Sigmoid colon (tissue), 6 donors: ENCODE measurements at regions not wholly inside any gene's neighbourhood (a gene's known extent, or its start where the extent isn't known, plus 50 kb on each side); places are given as distances from the start of the nearest gene placed in this dataset.
"Not testable (repeated sequence)": the region's sequence is repeated elsewhere in the genome, so short reads cannot be mapped to it uniquely, and the experiment has no call there.

Source experiments
- DNase-seq: peaks from one replicate; pipeline ENCODE4 v3.0.0-alpha.2; 2019
- H3K27ac ChIP-seq, 4 donors: fragments of 200-600 bp; sonication (generic); one replicate each; pipeline ENCODE4 v1.5.1; 2016 to 2019; ENCODE audit warnings: mild to moderate bottlenecking in 1 of 4
- H3K27me3 ChIP-seq, 3 donors: fragments of 200-600 bp; sonication (generic); one replicate each; pipeline ENCODE4 v1.5.1; 2019; ENCODE audit warnings: mild to moderate bottlenecking in 1 of 3
- H3K36me3 ChIP-seq, 4 donors: fragments of 200-600 bp; sonication (generic); one replicate each; pipeline ENCODE4 v1.5.1; 2016 to 2019
- H3K4me1 ChIP-seq, 4 donors: fragments of 200-600 bp; sonication (generic); one replicate each; pipeline ENCODE4 v1.5.1; 2017 to 2019
- H3K4me3 ChIP-seq, 4 donors: fragments of 200-600 bp; sonication (generic); one replicate each; pipeline ENCODE4 v1.5.1; 2017 to 2019; ENCODE audit warnings: mild to moderate bottlenecking in 2 of 4, moderate library complexity in 1 of 4
- H3K9me3 ChIP-seq, 4 donors: fragments of 200-600 bp in 3 of 4; sonication (generic) in 3 of 4; one replicate each; pipeline versions ENCODE4 v1.5.1 to v1.6.1; 2013 to 2019
- CTCF ChIP-seq, 4 experiments: fragments of 450-650 bp in 3 of 4; fragments of 200-600 bp in 1 of 4; IDR thresholded peaks; one replicate each; pipeline ENCODE4 v1.5.1; 2016 to 2019; ENCODE audit warnings: antibody characterized with exemption in 4 of 4, mild to moderate bottlenecking in 3 of 4, moderate library complexity in 2 of 4
- EP300 ChIP-seq, 4 donors: sonication (generic); formaldehyde crosslinking; IDR thresholded peaks; one replicate each; pipeline ENCODE4 v1.6.1; 2017; ENCODE audit warnings: antibody characterized with exemption in 4 of 4
- POLR2A ChIP-seq, 2 donors: fragments of 450-650 bp; IDR thresholded peaks; one replicate each; pipeline ENCODE4 v1.6.1; 2016; ENCODE audit warnings: antibody characterized with exemption in 2 of 2, mild to moderate bottlenecking in 2 of 2, moderate library complexity in 2 of 2
- POLR2AphosphoS5 ChIP-seq, 4 donors: sonication (generic); formaldehyde crosslinking; IDR thresholded peaks; one replicate each; pipeline ENCODE4 v1.6.1; 2017; ENCODE audit warnings: antibody characterized with exemption in 4 of 4
- WGBS, 2 donors: extraction: QIAGEN DNeasy Blood & Tissue Kit; methylation state at CpG; one replicate each; pipeline ENCODE4 v1.1.7; 2013; 5-methylcytosine and 5-hydroxymethylcytosine counted together
- intact Hi-C: fragments of 100-400 bp; cut with DNase I; formaldehyde crosslinking; loops from one replicate; pipeline ENCODE4 v1.15.1; 2023
- donor health status: healthy with polysubstance abuse.
- donor health status: healthy.

- no peak for DNase-seq
- WGBS, 2 donors: 78 to 91% methylated on average over 2 of the region's 2 CpGs
- H3K27me3 ChIP-seq: no peaks in the 10 kb centered on the region
- no peaks in the 10 kb centered on the region for H3K9me3 ChIP-seq
- intact Hi-C loops: no loop called here
- peaks cover 0 to 6% (median 0%) of the 10 kb centered on the region in 4 donors for H3K4me1 ChIP-seq
- H3K36me3 ChIP-seq: no peaks in the 10 kb centered on the region
- TF ChIP-seq CTCF (IDR thresholded peaks at IDR 0.05): no peak
- no peak for TF ChIP-seq EP300 (IDR thresholded peaks at IDR 0.05)
- no peak for TF ChIP-seq POLR2AphosphoS5 (IDR thresholded peaks at IDR 0.05)
- TF ChIP-seq POLR2A (IDR thresholded peaks at IDR 0.05): no peak
- H3K27ac ChIP-seq: peak overlapping the region in 1 of 4 donors; percentile 42
- H3K4me3 ChIP-seq: no peak overlapping the region
Measured at GRCh38 chr9:105006514-105006913, 78.6 kb upstream of the ABCA1 start.

GRCh38 chr9:105007143-105007542 is 79.2 kb upstream of the ABCA1 start:
- WGBS, 2 donors: 29 to 38% methylated on average over 2 of the region's 2 CpGs
- H3K4me3 ChIP-seq: no peak overlapping the region
- peak overlapping the region in 2 of 4 donors; percentile 9 to 42 for H3K27ac ChIP-seq
- DNase-seq: peak; percentile 76
- intact Hi-C loops: no loop called here
- no peaks in the 10 kb centered on the region for H3K27me3 ChIP-seq
- TF ChIP-seq EP300 (IDR thresholded peaks at IDR 0.05) (peak in 1 of 4 donors; percentile 13), POLR2A (IDR thresholded peaks at IDR 0.05) (no peak), POLR2AphosphoS5 (IDR thresholded peaks at IDR 0.05) (peak in 1 of 4 donors; percentile 54), CTCF (IDR thresholded peaks at IDR 0.05) (no peak)
- no peaks in the 10 kb centered on the region for H3K9me3 ChIP-seq
- peaks cover 0 to 6% (median 0%) of the 10 kb centered on the region in 4 donors for H3K4me1 ChIP-seq
- no peaks in the 10 kb centered on the region for H3K36me3 ChIP-seq

- H3K36me3 ChIP-seq, H3K4me1 ChIP-seq, DNase-seq, H3K27ac ChIP-seq, H3K4me3 ChIP-seq, intact Hi-C loops, H3K9me3 ChIP-seq, H3K27me3 ChIP-seq: not testable (repeated sequence)
- 77 to 86% methylated on average over 3 of the region's 3 CpGs for WGBS, 2 donors
Measured at GRCh38 chr9:105010089-105010488, 82.1 kb upstream of the ABCA1 start.

- peaks cover 0 to 7% (median 3%) of the 10 kb centered on the region in 4 donors for H3K4me1 ChIP-seq
- no peaks in the 10 kb centered on the region for H3K9me3 ChIP-seq
- H3K27me3 ChIP-seq: no peaks in the 10 kb centered on the region
- no peak overlapping the region for H3K27ac ChIP-seq
- TF ChIP-seq POLR2A (IDR thresholded peaks at IDR 0.05) (no peak), EP300 (IDR thresholded peaks at IDR 0.05) (no peak), POLR2AphosphoS5 (IDR thresholded peaks at IDR 0.05) (no peak), CTCF (IDR thresholded peaks at IDR 0.05) (no peak)
- intact Hi-C loops: no loop called here
- 88 to 93% methylated on average over 3 of the region's 3 CpGs for WGBS, 2 donors
- H3K36me3 ChIP-seq: no peaks in the 10 kb centered on the region
- no peak overlapping the region for H3K4me3 ChIP-seq
- no peak for DNase-seq
Measured at GRCh38 chr9:105021917-105022316, 94.0 kb upstream of the ABCA1 start.

- peaks cover 0 to 12% (median 5%) of the 10 kb centered on the region in 4 donors for H3K4me1 ChIP-seq
- H3K36me3 ChIP-seq, DNase-seq, H3K9me3 ChIP-seq, H3K27me3 ChIP-seq, H3K27ac ChIP-seq, intact Hi-C loops, H3K4me3 ChIP-seq: not testable (repeated sequence)
- WGBS, 2 donors: 93 to 95% methylated on average over 5 of the region's 5 CpGs
Measured at GRCh38 chr9:105022545-105022944, 94.6 kb upstream of the ABCA1 start.

GRCh38 chr9:105023788-105024187 is 95.8 kb upstream of the ABCA1 start:
- Histone ChIP-seq H3K4me3 (no peak overlapping the region), H3K27me3 (no peaks in the 10 kb centered on the region), H3K4me1 (peaks cover 0 to 12% (median 5%) of the 10 kb centered on the region in 4 donors), H3K27ac (no peak overlapping the region), H3K9me3 (no peaks in the 10 kb centered on the region), H3K36me3 (no peaks in the 10 kb centered on the region)
- WGBS, 2 donors: 91 to 94% methylated on average over 1 of the region's 1 CpG
- intact Hi-C loops: no loop called here
- no peak for DNase-seq
- TF ChIP-seq POLR2AphosphoS5 (IDR thresholded peaks at IDR 0.05): no peak
- no peak for TF ChIP-seq CTCF (IDR thresholded peaks at IDR 0.05)
- TF ChIP-seq EP300 (IDR thresholded peaks at IDR 0.05): no peak
- no peak for TF ChIP-seq POLR2A (IDR thresholded peaks at IDR 0.05)
